NCI-H146 treated with DMSO at 0.1 percent for 48 hours (cell line): ENCODE measurements at regions not wholly inside any gene's neighbourhood (a gene's known extent, or its start where the extent isn't known, plus 50 kb on each side); places are given as distances from the start of the nearest gene placed in this dataset.

Experiments
- DNase-seq: peaks from one replicate; lab custom pipeline; 2025; ENCODE audit not compliant: unreplicated experiment; lab: John Stamatoyannopoulos, UW

- no peak for DNase-seq
These were observed 449.4 kb upstream of the PRICKLE1 start for GRCh38 chr12:43038991-43039390.

- DNase-seq = no peak
These were observed 440.4 kb upstream of the PRICKLE1 start for GRCh38 chr12:43029971-43030370.

- DNase-seq = no peak
These were observed 439.3 kb upstream of the PRICKLE1 start for GRCh38 chr12:43028826-43029225.

GRCh38 chr12:43022838-43023237 is 433.3 kb upstream of the PRICKLE1 start:
- DNase-seq = no peak

- DNase-seq = no peak
These were observed 425.7 kb upstream of the PRICKLE1 start for GRCh38 chr12:43015090-43015737.

- DNase-seq = no peak
These were observed 421.9 kb upstream of the PRICKLE1 start for GRCh38 chr12:43011383-43011926.

- no peak for DNase-seq
These were observed 420.3 kb upstream of the PRICKLE1 start for GRCh38 chr12:43009846-43010240.

GRCh38 chr12:43008953-43009845 is 419.7 kb upstream of the PRICKLE1 start:
- DNase-seq = no peak

- DNase-seq = no peak
These were observed 415.4 kb upstream of the PRICKLE1 start for GRCh38 chr12:43004908-43005307.

- no peak for DNase-seq
These were observed 414.6 kb upstream of the PRICKLE1 start for GRCh38 chr12:43004141-43004540.

GRCh38 chr12:42996869-42997431 is 407.4 kb upstream of the PRICKLE1 start:
- DNase-seq = no peak

- DNase-seq = no peak
These were observed 403.3 kb upstream of the PRICKLE1 start for GRCh38 chr12:42992826-42993225.

- DNase-seq = no peak
These were observed 400.8 kb upstream of the PRICKLE1 start for GRCh38 chr12:42990387-42990786.

- DNase-seq = peak; percentile 90
These were observed 397.7 kb upstream of the PRICKLE1 start for GRCh38 chr12:42987216-42987650.

- peak; percentile 15 for DNase-seq
These were observed 396.0 kb upstream of the PRICKLE1 start for GRCh38 chr12:42985506-42985905.

GRCh38 chr12:42982828-42983227 is 393.3 kb upstream of the PRICKLE1 start:
- no peak for DNase-seq

GRCh38 chr12:42981379-42981778 is 391.8 kb upstream of the PRICKLE1 start:
- DNase-seq = no peak

- DNase-seq = no peak
These were observed 390.9 kb upstream of the PRICKLE1 start for GRCh38 chr12:42980441-42980840.

- DNase-seq = no peak
These were observed 390.2 kb upstream of the PRICKLE1 start for GRCh38 chr12:42979746-42980145.

GRCh38 chr12:42978708-42979107 is 389.2 kb upstream of the PRICKLE1 start:
- DNase-seq = no peak

- no peak for DNase-seq
These were observed 388.1 kb upstream of the PRICKLE1 start for GRCh38 chr12:42977451-42978230.
